A673 (cell line): ENCODE measurements at regions not wholly inside any gene's neighbourhood (a gene's known extent, or its start where the extent isn't known, plus 50 kb on each side); places are given as distances from the start of the nearest gene placed in this dataset.

Experiments used
- EZH2 ChIP-seq: fragments of 200-600 bp; sonication (generic); IDR thresholded peaks from 2 replicates; pipeline ENCODE4 v1.6.1; 2017; ENCODE audit warnings: borderline replicate concordance, low read depth, mild to moderate bottlenecking, mixed read lengths, antibody characterized with exemption, low read length; ENCODE audit not compliant: poor library complexity, severe bottlenecking
- TF ChIP-seq, protein P1 (sequence below): fragments of 300-800, 200-600 bp; sonication (generic); conservative IDR thresholded peaks from 2 replicates; pipeline ENCODE4 v1.5.1; 2017; ENCODE audit warnings: low read depth, mild to moderate bottlenecking, antibody characterized with exemption, low read length, moderate library complexity, mixed read lengths

GRCh38 chr2:5539282-5540165, 152.7 kb upstream of the SOX11 start:
- no peak for TF ChIP-seq EZH2
- TF ChIP-seq, protein P1, sequence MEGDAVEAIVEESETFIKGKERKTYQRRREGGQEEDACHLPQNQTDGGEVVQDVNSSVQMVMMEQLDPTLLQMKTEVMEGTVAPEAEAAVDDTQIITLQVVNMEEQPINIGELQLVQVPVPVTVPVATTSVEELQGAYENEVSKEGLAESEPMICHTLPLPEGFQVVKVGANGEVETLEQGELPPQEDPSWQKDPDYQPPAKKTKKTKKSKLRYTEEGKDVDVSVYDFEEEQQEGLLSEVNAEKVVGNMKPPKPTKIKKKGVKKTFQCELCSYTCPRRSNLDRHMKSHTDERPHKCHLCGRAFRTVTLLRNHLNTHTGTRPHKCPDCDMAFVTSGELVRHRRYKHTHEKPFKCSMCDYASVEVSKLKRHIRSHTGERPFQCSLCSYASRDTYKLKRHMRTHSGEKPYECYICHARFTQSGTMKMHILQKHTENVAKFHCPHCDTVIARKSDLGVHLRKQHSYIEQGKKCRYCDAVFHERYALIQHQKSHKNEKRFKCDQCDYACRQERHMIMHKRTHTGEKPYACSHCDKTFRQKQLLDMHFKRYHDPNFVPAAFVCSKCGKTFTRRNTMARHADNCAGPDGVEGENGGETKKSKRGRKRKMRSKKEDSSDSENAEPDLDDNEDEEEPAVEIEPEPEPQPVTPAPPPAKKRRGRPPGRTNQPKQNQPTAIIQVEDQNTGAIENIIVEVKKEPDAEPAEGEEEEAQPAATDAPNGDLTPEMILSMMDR: no peak
